Esophagus squamous epithelium (tissue), 4 donors: ENCODE measurements at regions not wholly inside any gene's neighbourhood (a gene's known extent, or its start where the extent isn't known, plus 50 kb on each side); places are given as distances from the start of the nearest gene placed in this dataset.

Experiments
- CTCF ChIP-seq, 6 experiments: fragments of 450-650 bp in 4 of 6; fragments of 200-600 bp in 2 of 6; sonication (generic) in 2 of 6; IDR thresholded peaks; one replicate each; pipeline ENCODE4 v1.5.1; 2016 to 2019; ENCODE audit warnings: antibody characterized with exemption in 6 of 6, mild to moderate bottlenecking in 4 of 6, moderate library complexity in 4 of 6
- POLR2A ChIP-seq, 4 donors: fragments of 450-650 bp; IDR thresholded peaks; one replicate each; pipeline ENCODE4 v1.6.1; 2017; ENCODE audit warnings: antibody characterized with exemption in 4 of 4, mild to moderate bottlenecking in 4 of 4, moderate library complexity in 3 of 4

GRCh38 chr15:58329781-58330671 lies 101.8 kb upstream of the LIPC start:
- TF ChIP-seq CTCF (IDR thresholded peaks at IDR 0.05) (no peak), POLR2A (IDR thresholded peaks at IDR 0.05) (no peak)
